Peyer's patch (tissue), 4 donors: ENCODE measurements at regions not wholly inside any gene's neighbourhood (a gene's known extent, or its start where the extent isn't known, plus 50 kb on each side); places are given as distances from the start of the nearest gene placed in this dataset.

ENCODE experiments used
- DNase-seq, 3 donors: peaks; one replicate each; pipeline ENCODE4 v3.0.0-alpha.2; 2017 to 2019
- H3K27ac ChIP-seq, 4 donors: fragments of 200-600 bp; sonication (generic); one replicate each; pipeline ENCODE4 v1.5.1; 2016 to 2019
- H3K27me3 ChIP-seq, 2 donors: fragments of 200-600 bp; sonication (generic); one replicate each; pipeline ENCODE4 v1.5.1; 2019
- H3K36me3 ChIP-seq, 3 donors: fragments of 200-600 bp; sonication (generic); one replicate each; pipeline ENCODE4 v1.5.1; 2016 to 2019
- H3K4me1 ChIP-seq, 4 donors: fragments of 200-600 bp; sonication (generic); one replicate each; pipeline ENCODE4 v1.5.1; 2016 to 2019
- H3K4me3 ChIP-seq, 4 donors: fragments of 200-600 bp; sonication (generic); 1 replicate in 3 of 4; 2 replicates in 1 of 4; pipeline ENCODE4 v1.5.1; 2016 to 2019; ENCODE audit warnings: mild to moderate bottlenecking in 1 of 4
- H3K9me3 ChIP-seq, 4 donors: fragments of 200-600 bp; sonication (generic); one replicate each; pipeline ENCODE4 v1.5.1; 2016 to 2019; ENCODE audit warnings: mild to moderate bottlenecking in 1 of 4
- CTCF ChIP-seq, 6 experiments: fragments of 450-650 bp in 4 of 6; fragments of 200-600 bp in 2 of 6; sonication (generic) in 1 of 6; IDR thresholded peaks; one replicate each; pipeline ENCODE4 v1.5.1; 2017 to 2019; ENCODE audit warnings: antibody characterized with exemption in 6 of 6, mild to moderate bottlenecking in 3 of 6, moderate library complexity in 1 of 6
- POLR2A ChIP-seq, 2 donors: fragments of 450-650 bp; IDR thresholded peaks; one replicate each; pipeline ENCODE4 v1.5.1; 2017; ENCODE audit warnings: antibody characterized with exemption in 2 of 2, mild to moderate bottlenecking in 2 of 2, moderate library complexity in 2 of 2

GRCh38 chrX:20715176-20715575, 448.5 kb upstream of the RPS6KA3 start:
- no peaks in the 10 kb centered on the region for H3K9me3 ChIP-seq
- no peaks in the 10 kb centered on the region for H3K36me3 ChIP-seq
- no peak overlapping the region for H3K27ac ChIP-seq
- H3K4me3 ChIP-seq = no peak overlapping the region
- DNase-seq = no peak
- H3K27me3 ChIP-seq = no peaks in the 10 kb centered on the region
- no peaks in the 10 kb centered on the region for H3K4me1 ChIP-seq
- no peak for TF ChIP-seq POLR2A (IDR thresholded peaks at IDR 0.05)
- TF ChIP-seq CTCF (IDR thresholded peaks at IDR 0.05) = no peak

- H3K9me3 ChIP-seq = no peaks in the 10 kb centered on the region
- no peak overlapping the region for H3K27ac ChIP-seq
- no peaks in the 10 kb centered on the region for H3K27me3 ChIP-seq
- TF ChIP-seq POLR2A (IDR thresholded peaks at IDR 0.05) (no peak), CTCF (IDR thresholded peaks at IDR 0.05) (no peak)
- DNase-seq = no peak
- H3K4me3 ChIP-seq = no peak overlapping the region
- H3K4me1 ChIP-seq = no peaks in the 10 kb centered on the region
- no peaks in the 10 kb centered on the region for H3K36me3 ChIP-seq
Observed at GRCh38 chrX:20712811-20713210, 446.1 kb upstream of the RPS6KA3 start.

GRCh38 chrX:20711366-20711765, 444.7 kb upstream of the RPS6KA3 start:
- no peaks in the 10 kb centered on the region for H3K27me3 ChIP-seq
- no peaks in the 10 kb centered on the region for H3K9me3 ChIP-seq
- H3K27ac ChIP-seq = no peak overlapping the region
- H3K4me3 ChIP-seq = no peak overlapping the region
- H3K4me1 ChIP-seq = no peaks in the 10 kb centered on the region
- no peak for TF ChIP-seq CTCF (IDR thresholded peaks at IDR 0.05)
- TF ChIP-seq POLR2A (IDR thresholded peaks at IDR 0.05) = no peak
- H3K36me3 ChIP-seq = no peaks in the 10 kb centered on the region
- DNase-seq = no peak

GRCh38 chrX:20693078-20693477, 426.4 kb upstream of the RPS6KA3 start:
- H3K27me3 ChIP-seq = no peaks in the 10 kb centered on the region
- H3K4me1 ChIP-seq = no peaks in the 10 kb centered on the region
- no peak for DNase-seq
- no peaks in the 10 kb centered on the region for H3K36me3 ChIP-seq
- H3K4me3 ChIP-seq = no peak overlapping the region
- H3K9me3 ChIP-seq = no peaks in the 10 kb centered on the region
- no peak overlapping the region for H3K27ac ChIP-seq
- TF ChIP-seq POLR2A (IDR thresholded peaks at IDR 0.05) (no peak), CTCF (IDR thresholded peaks at IDR 0.05) (no peak)

GRCh38 chrX:20686256-20686655, 419.5 kb upstream of the RPS6KA3 start:
- Histone ChIP-seq H3K4me3 (no peak overlapping the region), H3K4me1 (no peaks in the 10 kb centered on the region), H3K36me3 (no peaks in the 10 kb centered on the region), H3K27me3 (no peaks in the 10 kb centered on the region), H3K27ac (no peak overlapping the region), H3K9me3 (no peaks in the 10 kb centered on the region)
- no peak for TF ChIP-seq POLR2A (IDR thresholded peaks at IDR 0.05)
- TF ChIP-seq CTCF (IDR thresholded peaks at IDR 0.05) = no peak
- DNase-seq = no peak

- no peaks in the 10 kb centered on the region for H3K36me3 ChIP-seq
- no peak overlapping the region for H3K27ac ChIP-seq
- TF ChIP-seq CTCF (IDR thresholded peaks at IDR 0.05) = no peak
- TF ChIP-seq POLR2A (IDR thresholded peaks at IDR 0.05) = no peak
- H3K4me1 ChIP-seq = no peaks in the 10 kb centered on the region
- H3K4me3 ChIP-seq = no peak overlapping the region
- no peak for DNase-seq
- H3K9me3 ChIP-seq = no peaks in the 10 kb centered on the region
- no peaks in the 10 kb centered on the region for H3K27me3 ChIP-seq
Observed at GRCh38 chrX:20685652-20686051, 418.9 kb upstream of the RPS6KA3 start.
